OCI-LY7 (cell line): ENCODE measurements at regions not wholly inside any gene's neighbourhood (a gene's known extent, or its start where the extent isn't known, plus 50 kb on each side); places are given as distances from the start of the nearest gene placed in this dataset.

Experiments used
- BruUV-seq: library from RNA; stranded (reverse); fragments of 400-500 nt; replicated peaks from 2 replicates; lab custom pipeline; 2021; lab: Mats Ljungman, UMichigan
- CTCF ChIA-PET: fragments of 300-600 bp; sonication (Branson Sonifier 250); formaldehyde crosslinking; loops from one replicate; lab custom pipeline; 2022; ENCODE audit warnings: antibody characterized with exemption; ENCODE audit not compliant: unreplicated experiment; lab: Charles Lee
- POLR2A ChIA-PET: fragments of 300-600 bp; sonication (Branson Sonifier 250); formaldehyde crosslinking; loops from one replicate; lab custom pipeline; 2022; ENCODE audit warnings: antibody characterized with exemption; lab: Charles Lee
- DNase-seq: peaks from one replicate; pipeline ENCODE4 v3.0.0-alpha.2; 2015; ENCODE audit warnings: low spot score
- H2AFZ ChIP-seq: fragments of 200-600 bp; sonication (generic), shearing (Covaris generic); 2 replicates; pipeline ENCODE4 v1.6.1; 2014; ENCODE audit warnings: mild to moderate bottlenecking, antibody characterized with exemption, low read length, moderate library complexity
- H3K27ac ChIP-seq: fragments of 200-600 bp; sonication (generic); 2 replicates; pipeline ENCODE4 v1.5.1; 2014; ENCODE audit warnings: mixed run types, low read depth, mild to moderate bottlenecking, moderate library complexity, low read length, inconsistent platforms; ENCODE audit not compliant: poor library complexity, severe bottlenecking
- H3K36me3 ChIP-seq: fragments of 200-600 bp; sonication (generic); 2 replicates; pipeline ENCODE4 v1.6.1; 2014; ENCODE audit warnings: mild to moderate bottlenecking, antibody characterized with exemption, low read length, moderate library complexity, mixed read lengths; ENCODE audit not compliant: insufficient read depth
- H3K4me1 ChIP-seq: fragments of 200-600 bp; sonication (generic); 2 replicates; pipeline ENCODE4 v1.5.1; 2014; ENCODE audit warnings: mild to moderate bottlenecking, low read length; ENCODE audit not compliant: insufficient read depth, poor library complexity, severe bottlenecking
- H3K4me2 ChIP-seq: fragments of 200-600 bp; sonication (generic); 2 replicates; pipeline ENCODE4 v1.6.1; 2014; ENCODE audit warnings: mild to moderate bottlenecking, low read length
- H3K4me3 ChIP-seq: fragments of 200-600 bp; sonication (generic); 2 replicates; pipeline ENCODE4 v1.5.1; 2014; ENCODE audit warnings: mild to moderate bottlenecking, low read depth, low read length; ENCODE audit not compliant: poor library complexity, severe bottlenecking
- H3K79me2 ChIP-seq: fragments of 200-600 bp; sonication (generic); 2 replicates; pipeline ENCODE4 v1.6.1; 2016; ENCODE audit warnings: low read depth, mild to moderate bottlenecking, low read length, moderate library complexity, mixed read lengths; ENCODE audit not compliant: insufficient read depth
- H3K9me2 ChIP-seq: fragments of 200-600 bp; sonication (generic); 2 replicates; pipeline ENCODE4 v1.6.1; 2016; ENCODE audit warnings: mild to moderate bottlenecking, low read length, mixed read lengths; ENCODE audit not compliant: insufficient read depth
- H3K9me3 ChIP-seq: fragments of 200-600 bp; sonication (generic); 2 replicates; pipeline ENCODE4 v1.6.1; 2014; ENCODE audit warnings: mild to moderate bottlenecking, mixed run types, low read length, mixed read lengths
- H4K20me1 ChIP-seq: fragments of 200-600 bp; sonication (generic); 2 replicates; pipeline ENCODE4 v1.6.1; 2014; ENCODE audit warnings: mild to moderate bottlenecking, antibody characterized with exemption, low read length, moderate library complexity, mixed read lengths; ENCODE audit not compliant: insufficient read depth
- CTCF ChIP-seq: fragments of 200-600 bp; sonication (generic); conservative IDR thresholded peaks from 2 replicates; pipeline ENCODE4 v1.5.1; 2014; ENCODE audit warnings: mild to moderate bottlenecking, antibody characterized with exemption, low read length, moderate library complexity, mixed read lengths
- EZH2phosphoT487 ChIP-seq: fragments of 200-600 bp; sonication (generic); IDR thresholded peaks from 2 replicates; pipeline ENCODE4 v1.6.1; 2018; ENCODE audit warnings: low read depth, borderline replicate concordance, mild to moderate bottlenecking, mixed run types, antibody characterized with exemption, low read length, moderate library complexity, mixed read lengths
- intact Hi-C: fragments of 100-400 bp; cut with micrococcal nuclease; formaldehyde crosslinking; loops from one replicate; pipeline ENCODE4 v1.10.0; 2022; ENCODE audit not compliant: unreplicated experiment

GRCh38 chr14:26925876-26926584 is 328.2 kb upstream of the NOVA1 start:
- no TSS peak for BruUV-seq
- Histone ChIP-seq H3K36me3 (no peaks in the 10 kb centered on the region), H3K4me1 (no peaks in the 10 kb centered on the region), H3K4me2 (no peak overlapping the region), H3K9me2 (no peaks in the 10 kb centered on the region), H3K9me3 (peaks cover 10% of the 10 kb centered on the region; the same call in 1 of the 2 replicates), H4K20me1 (no peaks in the 10 kb centered on the region), H3K27ac (no peak overlapping the region), H3K4me3 (no peak overlapping the region), H3K79me2 (no peaks in the 10 kb centered on the region), H2AFZ (no peak overlapping the region)
- CTCF ChIA-PET, result no interaction called here
- intact Hi-C loops, result no loop called here
- DNase-seq, result no peak
- POLR2A ChIA-PET, result no interaction called here
- no peak for TF ChIP-seq EZH2phosphoT487
- TF ChIP-seq CTCF, result no peak

DNA sequence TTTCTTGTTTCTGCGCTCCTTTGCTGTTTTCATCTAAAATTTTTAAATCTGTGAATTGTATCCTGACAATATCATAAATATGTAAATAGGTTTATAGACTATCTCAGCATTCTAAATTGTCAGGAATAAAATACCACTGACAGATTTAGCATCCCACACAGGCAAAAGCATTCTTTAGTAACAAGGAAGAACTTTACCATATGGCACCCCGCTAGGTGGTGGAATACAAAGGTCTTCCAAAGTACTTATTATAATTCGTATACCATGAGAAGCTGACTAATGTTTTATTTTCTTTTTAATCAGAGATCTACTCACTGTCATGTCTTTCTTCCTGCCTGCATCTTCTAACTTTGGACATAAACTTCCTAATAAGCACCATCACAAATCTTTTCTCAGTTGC is 328.8 kb upstream of the NOVA1 start:
- no peaks in the 10 kb centered on the region for H3K36me3 ChIP-seq
- H3K4me1 ChIP-seq, result no peaks in the 10 kb centered on the region
- H3K79me2 ChIP-seq, result no peaks in the 10 kb centered on the region
- TF ChIP-seq EZH2phosphoT487 (no peak), CTCF (no peak)
- DNase-seq, result no peak
- H3K9me3 ChIP-seq, result peaks cover 7% of the 10 kb centered on the region; the same call in 1 of the 2 replicates
- no peaks in the 10 kb centered on the region for H4K20me1 ChIP-seq
- intact Hi-C loops, result no loop called here
- H2AFZ ChIP-seq, result no peak overlapping the region
- ChIA-PET CTCF (no interaction called here), POLR2A (interaction anchor here (0.5 kb wide), 1 partner anchor 10 kb away, joined by 3 read pairs; no protein-coding TSS in a partner anchor)
- H3K4me3 ChIP-seq, result no peak overlapping the region
- no TSS peak for BruUV-seq
- no peaks in the 10 kb centered on the region for H3K9me2 ChIP-seq
- H3K27ac ChIP-seq, result no peak overlapping the region
- no peak overlapping the region for H3K4me2 ChIP-seq

DNA sequence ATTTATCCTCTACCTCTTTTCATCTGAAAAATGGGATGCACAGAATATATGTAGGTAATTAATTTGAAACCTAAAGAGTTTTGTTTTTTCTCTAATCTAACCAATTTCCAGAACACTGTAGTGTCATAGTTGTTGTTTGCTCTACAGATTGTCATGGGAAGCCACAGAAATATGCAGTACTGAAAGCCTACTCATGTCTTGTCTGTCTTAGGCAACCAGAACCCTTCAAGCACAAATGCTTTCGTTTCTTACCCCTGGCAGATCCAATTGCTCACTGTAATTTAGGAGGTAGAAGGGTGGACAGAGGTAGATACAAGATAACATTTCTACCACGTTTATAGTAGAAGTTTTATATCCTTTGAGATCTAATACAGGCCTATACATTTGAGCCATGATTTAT is 330.2 kb upstream of the NOVA1 start:
- Histone ChIP-seq H3K4me1 (no peaks in the 10 kb centered on the region), H3K4me3 (no peak overlapping the region), H2AFZ (no peak overlapping the region), H3K9me2 (no peaks in the 10 kb centered on the region), H3K79me2 (no peaks in the 10 kb centered on the region), H4K20me1 (no peaks in the 10 kb centered on the region), H3K4me2 (no peak overlapping the region), H3K9me3 (0 out of 2 replicates have a peak, but pooled peaks cover 6% of the 10 kb centered on the region), H3K27ac (no peak overlapping the region), H3K36me3 (no peaks in the 10 kb centered on the region)
- no peak for DNase-seq
- POLR2A ChIA-PET, result no interaction called here
- no peak for TF ChIP-seq CTCF
- TF ChIP-seq EZH2phosphoT487, result no peak
- CTCF ChIA-PET, result no interaction called here
- intact Hi-C loops, result no loop called here
- no TSS peak for BruUV-seq
